Neural crest cell (in vitro differentiated cells): ENCODE measurements at regions not wholly inside any gene's neighbourhood (a gene's known extent, or its start where the extent isn't known, plus 50 kb on each side); places are given as distances from the start of the nearest gene placed in this dataset.

Source experiments
- DNase-seq: peaks from one replicate; pipeline ENCODE4 v3.0.0; 2021; ENCODE audit warnings: low read depth, mixed read lengths, low spot score
- H3K27ac Mint-ChIP-seq: one replicate; pipeline ENCODE4 v1.8.0; 2021; ENCODE audit warnings: mild to moderate bottlenecking, mixed read lengths; ENCODE audit not compliant: unreplicated experiment
- H3K27me3 Mint-ChIP-seq: 2 replicates; pipeline ENCODE4 v1.8.0; 2021; ENCODE audit warnings: low read depth, mild to moderate bottlenecking, mixed read lengths
- H3K36me3 Mint-ChIP-seq: 2 replicates; pipeline ENCODE4 v1.8.0; 2021; ENCODE audit warnings: low read depth, mild to moderate bottlenecking, mixed read lengths
- H3K4me1 Mint-ChIP-seq: 2 replicates; pipeline ENCODE4 v1.8.0; 2021; ENCODE audit warnings: mixed read lengths
- H3K4me3 Mint-ChIP-seq: one replicate; pipeline ENCODE4 v1.8.0; 2021; ENCODE audit warnings: mild to moderate bottlenecking, mixed read lengths
- H3K9me3 Mint-ChIP-seq: 2 replicates; pipeline ENCODE4 v1.8.0; 2021; ENCODE audit warnings: mixed read lengths
- TF ChIP-seq, protein P1 (sequence below): fragments of 200-600 bp; sonication (generic); conservative IDR thresholded peaks from 2 replicates; pipeline ENCODE4 v1.5.0; 2021; ENCODE audit warnings: antibody characterized with exemption, mild to moderate bottlenecking

DNA sequence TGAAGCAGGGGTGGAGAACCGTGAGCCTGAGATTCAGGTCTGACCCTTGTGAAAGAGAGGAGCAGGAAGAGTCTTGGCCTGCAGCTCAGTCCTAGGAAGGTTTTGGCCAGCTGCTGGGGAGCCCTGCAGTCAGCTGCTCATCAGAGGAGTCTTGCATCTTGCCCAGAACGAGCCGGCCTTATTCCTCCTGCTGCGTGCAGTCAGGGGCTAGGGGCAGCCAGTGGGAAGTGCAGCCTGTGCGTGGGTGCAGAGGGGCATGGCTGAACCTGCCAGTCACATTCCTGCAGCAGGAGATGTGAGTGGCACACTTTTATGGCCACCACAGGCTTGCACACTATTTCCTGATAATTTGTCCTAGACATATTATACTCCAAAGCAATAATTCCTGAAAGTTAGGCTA lies 278.7 kb downstream of the NPR3 start:
- no peak for DNase-seq
- TF ChIP-seq, protein P1, sequence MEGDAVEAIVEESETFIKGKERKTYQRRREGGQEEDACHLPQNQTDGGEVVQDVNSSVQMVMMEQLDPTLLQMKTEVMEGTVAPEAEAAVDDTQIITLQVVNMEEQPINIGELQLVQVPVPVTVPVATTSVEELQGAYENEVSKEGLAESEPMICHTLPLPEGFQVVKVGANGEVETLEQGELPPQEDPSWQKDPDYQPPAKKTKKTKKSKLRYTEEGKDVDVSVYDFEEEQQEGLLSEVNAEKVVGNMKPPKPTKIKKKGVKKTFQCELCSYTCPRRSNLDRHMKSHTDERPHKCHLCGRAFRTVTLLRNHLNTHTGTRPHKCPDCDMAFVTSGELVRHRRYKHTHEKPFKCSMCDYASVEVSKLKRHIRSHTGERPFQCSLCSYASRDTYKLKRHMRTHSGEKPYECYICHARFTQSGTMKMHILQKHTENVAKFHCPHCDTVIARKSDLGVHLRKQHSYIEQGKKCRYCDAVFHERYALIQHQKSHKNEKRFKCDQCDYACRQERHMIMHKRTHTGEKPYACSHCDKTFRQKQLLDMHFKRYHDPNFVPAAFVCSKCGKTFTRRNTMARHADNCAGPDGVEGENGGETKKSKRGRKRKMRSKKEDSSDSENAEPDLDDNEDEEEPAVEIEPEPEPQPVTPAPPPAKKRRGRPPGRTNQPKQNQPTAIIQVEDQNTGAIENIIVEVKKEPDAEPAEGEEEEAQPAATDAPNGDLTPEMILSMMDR, result no peak
- Mint-ChIP-seq H3K27me3 (no peaks in the 10 kb centered on the region), H3K4me3 (no peak overlapping the region), H3K36me3 (no peaks in the 10 kb centered on the region), H3K9me3 (no peaks in the 10 kb centered on the region), H3K4me1 (no peaks in the 10 kb centered on the region), H3K27ac (no peak overlapping the region)

DNA sequence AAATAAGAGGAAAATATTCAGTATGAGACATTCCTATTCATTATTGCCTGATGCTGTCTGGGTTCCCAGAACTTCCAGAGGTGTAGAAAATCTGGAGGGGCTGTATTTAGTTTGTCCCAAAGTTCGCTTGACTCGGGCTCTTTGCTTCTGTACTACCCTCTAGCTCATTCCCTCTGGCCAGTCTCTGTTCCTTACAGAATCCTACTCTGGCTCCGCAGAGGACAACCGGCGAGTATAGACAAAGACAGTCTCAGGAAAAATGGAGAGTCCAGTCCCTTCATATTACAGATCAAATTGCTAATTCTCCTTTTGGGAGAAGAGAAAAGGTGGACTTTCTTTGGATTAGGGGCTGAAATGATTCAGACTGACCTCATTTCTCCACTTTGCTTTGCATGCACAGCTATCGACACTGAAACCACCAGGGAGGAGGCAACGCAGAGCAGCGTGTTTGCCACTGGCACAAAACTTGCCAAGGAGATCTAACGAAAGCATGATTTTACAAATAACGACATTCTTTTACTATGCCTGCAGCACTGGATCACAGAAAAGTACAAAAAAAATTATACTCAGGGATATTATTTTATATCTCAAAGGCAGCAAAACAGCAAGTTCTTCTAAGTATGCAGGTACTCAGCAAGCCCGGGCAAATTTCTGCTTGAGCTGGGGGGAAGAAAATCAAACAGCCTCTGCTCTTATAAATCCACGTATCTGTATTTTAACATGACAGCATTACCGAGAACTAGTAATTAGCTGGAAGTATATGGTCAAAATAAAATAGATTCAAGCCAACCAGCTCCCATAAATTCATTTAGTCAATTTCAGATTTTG lies 279.7 kb downstream of the NPR3 start:
- DNase-seq, result no peak
- no peaks in the 10 kb centered on the region for H3K9me3 Mint-ChIP-seq
- no peaks in the 10 kb centered on the region for H3K27me3 Mint-ChIP-seq
- H3K4me1 Mint-ChIP-seq, result no peaks in the 10 kb centered on the region
- no peaks in the 10 kb centered on the region for H3K36me3 Mint-ChIP-seq
- TF ChIP-seq, protein P1, result no peak
- no peak overlapping the region for H3K4me3 Mint-ChIP-seq
- H3K27ac Mint-ChIP-seq, result no peak overlapping the region

DNA sequence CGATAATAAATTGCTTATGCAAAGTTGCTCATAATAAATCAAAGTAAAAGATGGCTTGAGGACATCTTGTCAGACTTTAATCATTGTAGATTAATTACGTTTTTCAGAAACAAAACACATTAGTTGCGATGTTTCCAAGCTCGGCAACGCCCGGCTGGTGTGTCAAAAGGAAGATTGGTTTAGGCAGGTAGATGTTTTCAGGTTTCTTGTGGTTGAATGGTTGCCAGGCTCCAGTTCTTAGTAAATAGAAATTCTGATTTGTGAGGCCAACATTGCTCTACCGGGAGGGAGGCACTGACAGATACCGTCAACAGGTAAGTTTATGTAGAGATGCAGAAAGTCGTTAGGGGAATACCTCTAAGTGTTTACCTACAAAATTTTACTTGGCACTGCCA lies 280.3 kb downstream of the NPR3 start:
- H3K4me1 Mint-ChIP-seq, result no peaks in the 10 kb centered on the region
- no peaks in the 10 kb centered on the region for H3K36me3 Mint-ChIP-seq
- H3K4me3 Mint-ChIP-seq, result no peak overlapping the region
- TF ChIP-seq, protein P1, result no peak
- H3K27me3 Mint-ChIP-seq, result no peaks in the 10 kb centered on the region
- no peaks in the 10 kb centered on the region for H3K9me3 Mint-ChIP-seq
- H3K27ac Mint-ChIP-seq, result no peak overlapping the region
- no peak for DNase-seq

DNA sequence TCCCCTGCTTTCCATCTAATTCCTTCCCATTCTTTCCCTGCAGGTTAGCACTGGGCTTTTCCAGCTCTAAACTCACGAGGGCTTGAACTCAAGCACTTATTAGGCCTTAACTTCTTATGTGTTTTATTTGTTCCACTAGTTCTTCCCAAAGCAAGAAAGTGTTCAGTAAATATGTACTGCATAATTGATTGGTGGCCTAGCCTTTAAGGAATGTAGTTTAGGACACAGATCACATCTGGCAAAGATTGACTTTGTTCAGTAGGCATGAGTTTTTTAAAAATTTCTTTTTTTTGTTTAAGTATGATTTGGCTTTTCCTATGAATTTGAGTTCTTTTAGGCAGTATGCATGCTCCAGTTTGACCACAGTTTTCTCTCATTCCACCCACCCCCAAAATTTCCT lies 285.2 kb downstream of the NPR3 start:
- Mint-ChIP-seq H3K36me3 (no peaks in the 10 kb centered on the region), H3K9me3 (peaks cover 19% of the 10 kb centered on the region), H3K27ac (no peak overlapping the region), H3K4me1 (no peaks in the 10 kb centered on the region), H3K4me3 (no peak overlapping the region), H3K27me3 (no peaks in the 10 kb centered on the region)
- TF ChIP-seq, protein P1, result no peak
- no peak for DNase-seq

DNA sequence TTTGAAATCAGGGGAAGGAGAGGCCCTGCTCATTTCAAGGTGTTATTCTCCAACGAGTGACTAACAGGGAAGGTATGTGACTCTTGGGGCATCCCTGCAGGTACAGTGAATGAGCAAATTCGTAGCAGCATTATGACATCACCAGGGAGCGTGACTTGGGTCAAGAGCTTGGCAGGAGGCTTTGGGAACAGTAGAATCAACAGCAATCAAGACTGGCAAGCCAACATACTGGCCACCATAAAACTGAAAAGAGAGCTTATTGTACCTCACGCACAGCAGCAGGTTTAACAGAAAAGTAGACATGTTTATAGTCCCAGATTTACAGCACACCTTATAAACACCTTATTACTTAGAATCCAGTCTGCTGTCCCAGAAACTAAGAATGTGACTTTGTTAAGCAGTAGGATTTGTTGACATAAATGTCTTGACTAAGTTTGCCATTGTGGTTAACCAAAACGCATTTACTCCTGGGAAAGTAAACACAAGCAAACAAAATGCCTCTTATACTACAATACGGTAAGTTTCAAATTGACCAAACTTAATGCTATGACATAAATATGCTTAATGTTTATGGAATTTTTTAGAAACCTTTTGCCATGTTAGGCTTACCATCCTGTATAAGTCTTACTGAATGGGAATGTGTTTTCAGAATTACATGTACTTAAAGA lies 297.8 kb downstream of the NPR3 start:
- TF ChIP-seq, protein P1, result no peak
- DNase-seq, result no peak
- Mint-ChIP-seq H3K27me3 (no peaks in the 10 kb centered on the region), H3K4me3 (no peak overlapping the region), H3K4me1 (no peaks in the 10 kb centered on the region), H3K9me3 (peaks cover 5% of the 10 kb centered on the region), H3K36me3 (peaks cover 1% of the 10 kb centered on the region), H3K27ac (no peak overlapping the region)
